ENCODE measurements at regions not wholly inside any gene's neighbourhood (a gene's known extent, or its start where the extent isn't known, plus 50 kb on each side); places are given as distances from the start of the nearest gene placed in this dataset.

DNA sequence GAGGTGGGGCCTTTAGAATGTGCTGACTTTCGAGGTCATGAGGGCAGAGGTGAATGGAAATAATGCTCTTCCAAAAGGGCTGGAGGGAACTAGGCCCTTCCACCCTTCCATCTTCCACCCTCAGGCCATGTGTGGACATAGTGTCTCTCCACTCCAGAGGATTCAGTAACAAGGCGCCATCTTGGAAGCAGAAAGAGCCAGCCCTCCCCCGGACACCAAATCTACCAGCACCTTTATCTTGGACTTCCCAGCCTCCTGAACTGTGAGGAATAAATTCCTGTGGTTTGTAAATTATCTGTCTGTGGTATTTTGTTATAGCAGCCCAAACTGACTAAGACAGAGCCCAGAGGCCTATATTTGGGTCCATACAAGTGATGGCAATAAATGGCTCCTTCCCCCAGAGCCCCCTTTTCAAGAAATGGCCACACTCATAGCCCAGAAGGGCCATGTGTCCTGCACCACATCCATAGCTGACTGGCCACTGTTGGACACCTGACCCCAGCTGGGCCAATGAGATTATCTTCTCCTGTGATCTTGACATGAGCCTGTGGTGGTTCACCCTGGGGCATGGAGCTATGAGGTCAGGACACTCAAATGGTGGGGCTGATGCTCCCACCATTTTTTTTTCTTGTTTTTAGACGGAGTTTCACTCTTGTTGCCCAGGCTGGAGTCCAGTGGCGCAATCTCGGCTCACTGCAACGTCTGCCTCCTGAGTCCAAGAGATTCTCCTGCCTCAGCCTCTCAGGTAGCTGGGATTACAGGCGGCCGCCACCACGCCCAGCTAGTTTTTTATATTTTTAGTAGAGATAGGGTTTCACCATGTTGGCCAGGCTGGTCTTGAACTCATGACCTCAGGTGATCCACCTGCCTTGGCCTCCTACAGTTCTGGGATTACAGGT is 114.9 kb downstream of the RRAGC start (continued):
- TF ChIP-seq, protein P1, sequence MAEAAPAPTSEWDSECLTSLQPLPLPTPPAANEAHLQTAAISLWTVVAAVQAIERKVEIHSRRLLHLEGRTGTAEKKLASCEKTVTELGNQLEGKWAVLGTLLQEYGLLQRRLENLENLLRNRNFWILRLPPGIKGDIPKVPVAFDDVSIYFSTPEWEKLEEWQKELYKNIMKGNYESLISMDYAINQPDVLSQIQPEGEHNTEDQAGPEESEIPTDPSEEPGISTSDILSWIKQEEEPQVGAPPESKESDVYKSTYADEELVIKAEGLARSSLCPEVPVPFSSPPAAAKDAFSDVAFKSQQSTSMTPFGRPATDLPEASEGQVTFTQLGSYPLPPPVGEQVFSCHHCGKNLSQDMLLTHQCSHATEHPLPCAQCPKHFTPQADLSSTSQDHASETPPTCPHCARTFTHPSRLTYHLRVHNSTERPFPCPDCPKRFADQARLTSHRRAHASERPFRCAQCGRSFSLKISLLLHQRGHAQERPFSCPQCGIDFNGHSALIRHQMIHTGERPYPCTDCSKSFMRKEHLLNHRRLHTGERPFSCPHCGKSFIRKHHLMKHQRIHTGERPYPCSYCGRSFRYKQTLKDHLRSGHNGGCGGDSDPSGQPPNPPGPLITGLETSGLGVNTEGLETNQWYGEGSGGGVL (CRISPR knock-in tag; IDR thresholded peaks at IDR 0.05): no peak
- peak; percentile 70; the same call in 1 of the 2 replicates for TF ChIP-seq HDAC8 (tag; IDR thresholded peaks at IDR 0.05)
- TF ChIP-seq, protein P2, sequence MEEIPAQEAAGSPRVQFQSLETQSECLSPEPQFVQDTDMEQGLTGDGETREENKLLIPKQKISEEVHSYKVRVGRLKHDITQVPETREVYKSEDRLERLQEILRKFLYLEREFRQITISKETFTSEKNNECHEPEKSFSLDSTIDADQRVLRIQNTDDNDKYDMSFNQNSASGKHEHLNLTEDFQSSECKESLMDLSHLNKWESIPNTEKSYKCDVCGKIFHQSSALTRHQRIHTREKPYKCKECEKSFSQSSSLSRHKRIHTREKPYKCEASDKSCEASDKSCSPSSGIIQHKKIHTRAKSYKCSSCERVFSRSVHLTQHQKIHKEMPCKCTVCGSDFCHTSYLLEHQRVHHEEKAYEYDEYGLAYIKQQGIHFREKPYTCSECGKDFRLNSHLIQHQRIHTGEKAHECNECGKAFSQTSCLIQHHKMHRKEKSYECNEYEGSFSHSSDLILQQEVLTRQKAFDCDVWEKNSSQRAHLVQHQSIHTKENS (CRISPR knock-in tag; IDR thresholded peaks at IDR 0.05): no peak
- peak; percentile 98 to 99 for TF ChIP-seq TEAD1 (CRISPR knock-in tag; IDR thresholded peaks at IDR 0.05)
- TF ChIP-seq ZNF197 (CRISPR knock-in tag; IDR thresholded peaks at IDR 0.05; ENCODE audit: low read depth): no peak
- TF ChIP-seq, protein P3, sequence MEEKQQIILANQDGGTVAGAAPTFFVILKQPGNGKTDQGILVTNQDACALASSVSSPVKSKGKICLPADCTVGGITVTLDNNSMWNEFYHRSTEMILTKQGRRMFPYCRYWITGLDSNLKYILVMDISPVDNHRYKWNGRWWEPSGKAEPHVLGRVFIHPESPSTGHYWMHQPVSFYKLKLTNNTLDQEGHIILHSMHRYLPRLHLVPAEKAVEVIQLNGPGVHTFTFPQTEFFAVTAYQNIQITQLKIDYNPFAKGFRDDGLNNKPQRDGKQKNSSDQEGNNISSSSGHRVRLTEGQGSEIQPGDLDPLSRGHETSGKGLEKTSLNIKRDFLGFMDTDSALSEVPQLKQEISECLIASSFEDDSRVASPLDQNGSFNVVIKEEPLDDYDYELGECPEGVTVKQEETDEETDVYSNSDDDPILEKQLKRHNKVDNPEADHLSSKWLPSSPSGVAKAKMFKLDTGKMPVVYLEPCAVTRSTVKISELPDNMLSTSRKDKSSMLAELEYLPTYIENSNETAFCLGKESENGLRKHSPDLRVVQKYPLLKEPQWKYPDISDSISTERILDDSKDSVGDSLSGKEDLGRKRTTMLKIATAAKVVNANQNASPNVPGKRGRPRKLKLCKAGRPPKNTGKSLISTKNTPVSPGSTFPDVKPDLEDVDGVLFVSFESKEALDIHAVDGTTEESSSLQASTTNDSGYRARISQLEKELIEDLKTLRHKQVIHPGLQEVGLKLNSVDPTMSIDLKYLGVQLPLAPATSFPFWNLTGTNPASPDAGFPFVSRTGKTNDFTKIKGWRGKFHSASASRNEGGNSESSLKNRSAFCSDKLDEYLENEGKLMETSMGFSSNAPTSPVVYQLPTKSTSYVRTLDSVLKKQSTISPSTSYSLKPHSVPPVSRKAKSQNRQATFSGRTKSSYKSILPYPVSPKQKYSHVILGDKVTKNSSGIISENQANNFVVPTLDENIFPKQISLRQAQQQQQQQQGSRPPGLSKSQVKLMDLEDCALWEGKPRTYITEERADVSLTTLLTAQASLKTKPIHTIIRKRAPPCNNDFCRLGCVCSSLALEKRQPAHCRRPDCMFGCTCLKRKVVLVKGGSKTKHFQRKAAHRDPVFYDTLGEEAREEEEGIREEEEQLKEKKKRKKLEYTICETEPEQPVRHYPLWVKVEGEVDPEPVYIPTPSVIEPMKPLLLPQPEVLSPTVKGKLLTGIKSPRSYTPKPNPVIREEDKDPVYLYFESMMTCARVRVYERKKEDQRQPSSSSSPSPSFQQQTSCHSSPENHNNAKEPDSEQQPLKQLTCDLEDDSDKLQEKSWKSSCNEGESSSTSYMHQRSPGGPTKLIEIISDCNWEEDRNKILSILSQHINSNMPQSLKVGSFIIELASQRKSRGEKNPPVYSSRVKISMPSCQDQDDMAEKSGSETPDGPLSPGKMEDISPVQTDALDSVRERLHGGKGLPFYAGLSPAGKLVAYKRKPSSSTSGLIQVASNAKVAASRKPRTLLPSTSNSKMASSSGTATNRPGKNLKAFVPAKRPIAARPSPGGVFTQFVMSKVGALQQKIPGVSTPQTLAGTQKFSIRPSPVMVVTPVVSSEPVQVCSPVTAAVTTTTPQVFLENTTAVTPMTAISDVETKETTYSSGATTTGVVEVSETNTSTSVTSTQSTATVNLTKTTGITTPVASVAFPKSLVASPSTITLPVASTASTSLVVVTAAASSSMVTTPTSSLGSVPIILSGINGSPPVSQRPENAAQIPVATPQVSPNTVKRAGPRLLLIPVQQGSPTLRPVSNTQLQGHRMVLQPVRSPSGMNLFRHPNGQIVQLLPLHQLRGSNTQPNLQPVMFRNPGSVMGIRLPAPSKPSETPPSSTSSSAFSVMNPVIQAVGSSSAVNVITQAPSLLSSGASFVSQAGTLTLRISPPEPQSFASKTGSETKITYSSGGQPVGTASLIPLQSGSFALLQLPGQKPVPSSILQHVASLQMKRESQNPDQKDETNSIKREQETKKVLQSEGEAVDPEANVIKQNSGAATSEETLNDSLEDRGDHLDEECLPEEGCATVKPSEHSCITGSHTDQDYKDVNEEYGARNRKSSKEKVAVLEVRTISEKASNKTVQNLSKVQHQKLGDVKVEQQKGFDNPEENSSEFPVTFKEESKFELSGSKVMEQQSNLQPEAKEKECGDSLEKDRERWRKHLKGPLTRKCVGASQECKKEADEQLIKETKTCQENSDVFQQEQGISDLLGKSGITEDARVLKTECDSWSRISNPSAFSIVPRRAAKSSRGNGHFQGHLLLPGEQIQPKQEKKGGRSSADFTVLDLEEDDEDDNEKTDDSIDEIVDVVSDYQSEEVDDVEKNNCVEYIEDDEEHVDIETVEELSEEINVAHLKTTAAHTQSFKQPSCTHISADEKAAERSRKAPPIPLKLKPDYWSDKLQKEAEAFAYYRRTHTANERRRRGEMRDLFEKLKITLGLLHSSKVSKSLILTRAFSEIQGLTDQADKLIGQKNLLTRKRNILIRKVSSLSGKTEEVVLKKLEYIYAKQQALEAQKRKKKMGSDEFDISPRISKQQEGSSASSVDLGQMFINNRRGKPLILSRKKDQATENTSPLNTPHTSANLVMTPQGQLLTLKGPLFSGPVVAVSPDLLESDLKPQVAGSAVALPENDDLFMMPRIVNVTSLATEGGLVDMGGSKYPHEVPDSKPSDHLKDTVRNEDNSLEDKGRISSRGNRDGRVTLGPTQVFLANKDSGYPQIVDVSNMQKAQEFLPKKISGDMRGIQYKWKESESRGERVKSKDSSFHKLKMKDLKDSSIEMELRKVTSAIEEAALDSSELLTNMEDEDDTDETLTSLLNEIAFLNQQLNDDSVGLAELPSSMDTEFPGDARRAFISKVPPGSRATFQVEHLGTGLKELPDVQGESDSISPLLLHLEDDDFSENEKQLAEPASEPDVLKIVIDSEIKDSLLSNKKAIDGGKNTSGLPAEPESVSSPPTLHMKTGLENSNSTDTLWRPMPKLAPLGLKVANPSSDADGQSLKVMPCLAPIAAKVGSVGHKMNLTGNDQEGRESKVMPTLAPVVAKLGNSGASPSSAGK (IDR thresholded peaks at IDR 0.05): peak; percentile 62
- no peak for TF ChIP-seq ZBTB1 (CRISPR knock-in tag; IDR thresholded peaks at IDR 0.05; ENCODE audit: borderline replicate concordance, low read depth)
- TF ChIP-seq, protein P4, sequence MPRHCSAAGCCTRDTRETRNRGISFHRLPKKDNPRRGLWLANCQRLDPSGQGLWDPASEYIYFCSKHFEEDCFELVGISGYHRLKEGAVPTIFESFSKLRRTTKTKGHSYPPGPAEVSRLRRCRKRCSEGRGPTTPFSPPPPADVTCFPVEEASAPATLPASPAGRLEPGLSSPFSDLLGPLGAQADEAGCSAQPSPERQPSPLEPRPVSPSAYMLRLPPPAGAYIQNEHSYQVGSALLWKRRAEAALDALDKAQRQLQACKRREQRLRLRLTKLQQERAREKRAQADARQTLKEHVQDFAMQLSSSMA (CRISPR knock-in tag; IDR thresholded peaks at IDR 0.05): no peak
- TF ChIP-seq NCOA1 (IDR thresholded peaks at IDR 0.05; ENCODE audit: low read depth): 0 out of 2 replicates have a peak, but pooled peaks have one; percentile 36
- TF ChIP-seq ETV6 (IDR thresholded peaks at IDR 0.05; ENCODE audit: borderline replicate concordance in 1 of 2, low read depth in 2 of 2, low read length in 1 of 2): no peak
- no peak for TF ChIP-seq ETV6 (CRISPR knock-in tag; IDR thresholded peaks at IDR 0.05; ENCODE audit: borderline replicate concordance)

Data from K562 (cell line).